ENCODE measurements at regions not wholly inside any gene's neighbourhood (a gene's known extent, or its start where the extent isn't known, plus 50 kb on each side); places are given as distances from the start of the nearest gene placed in this dataset.

GRCh38 chr16:64656471-64656870 is 465.4 kb downstream of the CDH11 start:
- TF ChIP-seq CTCF (IDR thresholded peaks at IDR 0.05; ENCODE audit: low read depth, low read length, poor library complexity, severe bottlenecking): no peak
- TF ChIP-seq EZH2phosphoT487 (IDR thresholded peaks at IDR 0.05; ENCODE audit: borderline replicate concordance, low read length): no peak

Data from DOHH2 (cell line).